HG02642 (cell line): ENCODE measurements at regions not wholly inside any gene's neighbourhood (a gene's known extent, or its start where the extent isn't known, plus 50 kb on each side); places are given as distances from the start of the nearest gene placed in this dataset.

Source experiments
- ATAC-seq: cut with Tn5 transposase; IDR thresholded peaks from one replicate; pipeline ENCODE4 v1.9.1; 2021; ENCODE audit warnings: mild to moderate bottlenecking; ENCODE audit not compliant: unreplicated experiment, poor library complexity

GRCh38 chr7:94258418-94259300, 136.0 kb upstream of the COL1A2 start:
- ATAC-seq = no peak

- ATAC-seq = no peak
Observed at GRCh38 chr7:94261067-94261466, 133.6 kb upstream of the COL1A2 start.

GRCh38 chr7:94264756-94265155, 129.9 kb upstream of the COL1A2 start:
- ATAC-seq = no peak

- ATAC-seq = no peak
Observed at GRCh38 chr7:94265456-94265855, 129.2 kb upstream of the COL1A2 start.

GRCh38 chr7:94266238-94266644, 128.5 kb upstream of the COL1A2 start:
- no peak for ATAC-seq

- ATAC-seq = no peak
Observed at GRCh38 chr7:94270772-94271171, 123.9 kb upstream of the COL1A2 start.

- no peak for ATAC-seq
Observed at GRCh38 chr7:94272821-94273583, 121.7 kb upstream of the COL1A2 start.

- no peak for ATAC-seq
Observed at GRCh38 chr7:94274828-94275227, 119.9 kb upstream of the COL1A2 start.

GRCh38 chr7:94276027-94276426, 118.7 kb upstream of the COL1A2 start:
- ATAC-seq = no peak

- ATAC-seq = no peak
Observed at GRCh38 chr7:94276795-94277194, 117.9 kb upstream of the COL1A2 start.

- ATAC-seq = no peak
Observed at GRCh38 chr7:94277236-94277635, 117.5 kb upstream of the COL1A2 start.

GRCh38 chr7:94280851-94281250, 113.8 kb upstream of the COL1A2 start:
- ATAC-seq = no peak

GRCh38 chr7:94284104-94284503, 110.6 kb upstream of the COL1A2 start:
- no peak for ATAC-seq

GRCh38 chr7:94286111-94286510, 108.6 kb upstream of the COL1A2 start:
- ATAC-seq = no peak

- ATAC-seq = no peak
Observed at GRCh38 chr7:94288096-94288495, 106.6 kb upstream of the COL1A2 start.

GRCh38 chr7:94289071-94289470, 105.6 kb upstream of the COL1A2 start:
- no peak for ATAC-seq

- no peak for ATAC-seq
Observed at GRCh38 chr7:94294471-94295131, 100.1 kb upstream of the COL1A2 start.

GRCh38 chr7:94295850-94296249, 98.8 kb upstream of the COL1A2 start:
- ATAC-seq = no peak

- no peak for ATAC-seq
Observed at GRCh38 chr7:94296881-94297280, 97.8 kb upstream of the COL1A2 start.

GRCh38 chr7:94297397-94297838, 97.3 kb upstream of the COL1A2 start:
- ATAC-seq = no peak

- no peak for ATAC-seq
Observed at GRCh38 chr7:94298943-94299342, 95.8 kb upstream of the COL1A2 start.
